ENCODE measurements at regions not wholly inside any gene's neighbourhood (a gene's known extent, or its start where the extent isn't known, plus 50 kb on each side); places are given as distances from the start of the nearest gene placed in this dataset.

- Histone ChIP-seq H3K4me3 (no peak overlapping the region), H3K4me1 (peaks cover 9% of the 10 kb centered on the region), H3K36me3 (no peaks in the 10 kb centered on the region), H3K27me3 (ENCODE audit: low read depth) (no peaks in the 10 kb centered on the region), H3K27ac (no peak overlapping the region), H3K9me3 (no peaks in the 10 kb centered on the region)
- intact Hi-C loops (cut with DNase I): no loop called here
- no peak for DNase-seq
- TF ChIP-seq, protein P1, sequence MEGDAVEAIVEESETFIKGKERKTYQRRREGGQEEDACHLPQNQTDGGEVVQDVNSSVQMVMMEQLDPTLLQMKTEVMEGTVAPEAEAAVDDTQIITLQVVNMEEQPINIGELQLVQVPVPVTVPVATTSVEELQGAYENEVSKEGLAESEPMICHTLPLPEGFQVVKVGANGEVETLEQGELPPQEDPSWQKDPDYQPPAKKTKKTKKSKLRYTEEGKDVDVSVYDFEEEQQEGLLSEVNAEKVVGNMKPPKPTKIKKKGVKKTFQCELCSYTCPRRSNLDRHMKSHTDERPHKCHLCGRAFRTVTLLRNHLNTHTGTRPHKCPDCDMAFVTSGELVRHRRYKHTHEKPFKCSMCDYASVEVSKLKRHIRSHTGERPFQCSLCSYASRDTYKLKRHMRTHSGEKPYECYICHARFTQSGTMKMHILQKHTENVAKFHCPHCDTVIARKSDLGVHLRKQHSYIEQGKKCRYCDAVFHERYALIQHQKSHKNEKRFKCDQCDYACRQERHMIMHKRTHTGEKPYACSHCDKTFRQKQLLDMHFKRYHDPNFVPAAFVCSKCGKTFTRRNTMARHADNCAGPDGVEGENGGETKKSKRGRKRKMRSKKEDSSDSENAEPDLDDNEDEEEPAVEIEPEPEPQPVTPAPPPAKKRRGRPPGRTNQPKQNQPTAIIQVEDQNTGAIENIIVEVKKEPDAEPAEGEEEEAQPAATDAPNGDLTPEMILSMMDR (IDR thresholded peaks at IDR 0.05): no peak
- no peak for ATAC-seq
Observed at GRCh38 chr1:218847089-218847768, 326.4 kb upstream of the LYPLAL1 start.

DNA sequence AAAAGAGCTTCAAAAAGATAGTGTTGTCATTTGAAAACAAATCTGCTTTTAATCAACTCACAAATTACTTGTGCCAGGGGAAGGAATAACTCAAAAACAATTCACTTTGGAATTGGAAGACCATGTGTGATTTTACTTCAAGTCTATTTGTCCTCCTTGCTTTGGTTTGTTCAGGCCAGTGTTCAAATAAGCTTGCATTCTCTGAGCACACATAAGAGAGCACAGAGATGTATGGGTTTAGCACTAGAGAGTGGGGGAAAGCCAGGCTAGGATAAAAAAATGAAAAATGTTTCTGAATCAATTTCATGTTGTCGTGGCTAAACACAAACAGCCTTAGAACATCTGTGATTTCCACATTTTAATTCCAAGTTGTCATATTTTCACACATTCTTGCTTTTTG, 325.7 kb upstream of the LYPLAL1 start:
- intact Hi-C loops (cut with DNase I): no loop called here
- Histone ChIP-seq H3K9me3 (no peaks in the 10 kb centered on the region), H3K4me3 (no peak overlapping the region), H3K36me3 (no peaks in the 10 kb centered on the region), H3K27ac (no peak overlapping the region), H3K4me1 (peaks cover 9% of the 10 kb centered on the region), H3K27me3 (ENCODE audit: low read depth) (no peaks in the 10 kb centered on the region)
- no peak for DNase-seq
- TF ChIP-seq, protein P1 (IDR thresholded peaks at IDR 0.05): no peak
- ATAC-seq: no peak

- H3K4me1 ChIP-seq: peaks cover 9% of the 10 kb centered on the region
- H3K27me3 ChIP-seq (ENCODE audit: low read depth): no peaks in the 10 kb centered on the region
- ATAC-seq (no peak), DNase-seq (no peak)
- H3K9me3 ChIP-seq: no peaks in the 10 kb centered on the region
- H3K27ac ChIP-seq: no peak overlapping the region
- intact Hi-C loops (cut with DNase I): no loop called here
- TF ChIP-seq, protein P1 (IDR thresholded peaks at IDR 0.05): no peak
- H3K4me3 ChIP-seq: no peak overlapping the region
- no peaks in the 10 kb centered on the region for H3K36me3 ChIP-seq
Observed at GRCh38 chr1:218850367-218850766, 323.3 kb upstream of the LYPLAL1 start.

GRCh38 chr1:218851586-218851985, 322.1 kb upstream of the LYPLAL1 start:
- Histone ChIP-seq H3K27me3 (ENCODE audit: low read depth) (no peaks in the 10 kb centered on the region), H3K4me3 (no peak overlapping the region), H3K4me1 (peaks cover 9% of the 10 kb centered on the region), H3K9me3 (no peaks in the 10 kb centered on the region), H3K27ac (no peak overlapping the region), H3K36me3 (no peaks in the 10 kb centered on the region)
- no peak for ATAC-seq
- TF ChIP-seq, protein P1 (IDR thresholded peaks at IDR 0.05): no peak
- no peak for DNase-seq
- intact Hi-C loops (cut with DNase I): no loop called here

GRCh38 chr1:218852527-218852926, 321.2 kb upstream of the LYPLAL1 start:
- H3K9me3 ChIP-seq: no peaks in the 10 kb centered on the region
- TF ChIP-seq, protein P1 (IDR thresholded peaks at IDR 0.05): no peak
- no peaks in the 10 kb centered on the region for H3K36me3 ChIP-seq
- H3K4me3 ChIP-seq: no peak overlapping the region
- intact Hi-C loops (cut with DNase I): no loop called here
- ATAC-seq (no peak), DNase-seq (no peak)
- no peak overlapping the region for H3K27ac ChIP-seq
- H3K27me3 ChIP-seq (ENCODE audit: low read depth): no peaks in the 10 kb centered on the region
- H3K4me1 ChIP-seq: peaks cover 7% of the 10 kb centered on the region

All from lower lobe of right lung (tissue), 2 donors.